ENCODE measurements at regions not wholly inside any gene's neighbourhood (a gene's known extent, or its start where the extent isn't known, plus 50 kb on each side); places are given as distances from the start of the nearest gene placed in this dataset.

- DNase-seq, result no peak
These were observed 108.3 kb upstream of the LRATD1 start for GRCh38 chr2:14524041-14524802.

- no peak for DNase-seq
These were observed 107.8 kb upstream of the LRATD1 start for GRCh38 chr2:14524803-14525080.

- no peak for DNase-seq
These were observed 102.0 kb upstream of the LRATD1 start for GRCh38 chr2:14530506-14530905.

GRCh38 chr2:14533131-14533757 is 99.3 kb upstream of the LRATD1 start:
- DNase-seq, result no peak

- no peak for DNase-seq
These were observed 97.4 kb upstream of the LRATD1 start for GRCh38 chr2:14535156-14535555.

GRCh38 chr2:14536976-14537375 is 95.5 kb upstream of the LRATD1 start:
- DNase-seq, result no peak

- DNase-seq, result no peak
These were observed 92.5 kb upstream of the LRATD1 start for GRCh38 chr2:14540015-14540414.

- DNase-seq, result no peak
These were observed 89.2 kb upstream of the LRATD1 start for GRCh38 chr2:14543284-14543683.

GRCh38 chr2:14544247-14544646 is 88.3 kb upstream of the LRATD1 start:
- DNase-seq, result no peak

- no peak for DNase-seq
These were observed 84.7 kb upstream of the LRATD1 start for GRCh38 chr2:14547830-14548229.

GRCh38 chr2:14550658-14551057 is 81.9 kb upstream of the LRATD1 start:
- DNase-seq, result no peak

GRCh38 chr2:14551069-14551468 is 81.4 kb upstream of the LRATD1 start:
- DNase-seq, result no peak

- no peak for DNase-seq
These were observed 80.2 kb upstream of the LRATD1 start for GRCh38 chr2:14552286-14552685.

- no peak for DNase-seq
These were observed 79.7 kb upstream of the LRATD1 start for GRCh38 chr2:14552818-14553217.

- no peak for DNase-seq
These were observed 77.5 kb upstream of the LRATD1 start for GRCh38 chr2:14554849-14555545.

- DNase-seq, result no peak
These were observed 75.4 kb upstream of the LRATD1 start for GRCh38 chr2:14557111-14557510.

GRCh38 chr2:14557916-14558315 is 74.6 kb upstream of the LRATD1 start:
- no peak for DNase-seq

GRCh38 chr2:14558335-14558919 is 74.1 kb upstream of the LRATD1 start:
- no peak for DNase-seq

- DNase-seq, result no peak
These were observed 71.8 kb upstream of the LRATD1 start for GRCh38 chr2:14560716-14561115.

GRCh38 chr2:14563324-14563723 is 69.2 kb upstream of the LRATD1 start:
- no peak for DNase-seq

- DNase-seq, result no peak
These were observed 66.9 kb upstream of the LRATD1 start for GRCh38 chr2:14565666-14566065.

GRCh38 chr2:14567561-14567960 is 65.0 kb upstream of the LRATD1 start:
- DNase-seq, result no peak

- no peak for DNase-seq
These were observed 63.2 kb upstream of the LRATD1 start for GRCh38 chr2:14569294-14569693.
